Neural progenitor cell (in vitro differentiated cells): ENCODE measurements at regions not wholly inside any gene's neighbourhood (a gene's known extent, or its start where the extent isn't known, plus 50 kb on each side); places are given as distances from the start of the nearest gene placed in this dataset.

Source experiments
- CTCF ChIP-seq: fragments of 200-600 bp; sonication (generic); IDR thresholded peaks from 2 replicates; pipeline ENCODE4 v1.5.1; 2017; ENCODE audit warnings: antibody characterized with exemption, mild to moderate bottlenecking
- EZH2phosphoT487 ChIP-seq: fragments of 200-600 bp; sonication (generic); IDR thresholded peaks from 2 replicates; pipeline ENCODE4 v1.6.1; 2017; ENCODE audit warnings: antibody characterized with exemption

- TF ChIP-seq CTCF (no peak), EZH2phosphoT487 (no peak)
These were observed 216.0 kb upstream of the EEA1 start for GRCh38 chr12:93145086-93145485.
